ENCODE measurements at regions not wholly inside any gene's neighbourhood (a gene's known extent, or its start where the extent isn't known, plus 50 kb on each side); places are given as distances from the start of the nearest gene placed in this dataset.

DNA sequence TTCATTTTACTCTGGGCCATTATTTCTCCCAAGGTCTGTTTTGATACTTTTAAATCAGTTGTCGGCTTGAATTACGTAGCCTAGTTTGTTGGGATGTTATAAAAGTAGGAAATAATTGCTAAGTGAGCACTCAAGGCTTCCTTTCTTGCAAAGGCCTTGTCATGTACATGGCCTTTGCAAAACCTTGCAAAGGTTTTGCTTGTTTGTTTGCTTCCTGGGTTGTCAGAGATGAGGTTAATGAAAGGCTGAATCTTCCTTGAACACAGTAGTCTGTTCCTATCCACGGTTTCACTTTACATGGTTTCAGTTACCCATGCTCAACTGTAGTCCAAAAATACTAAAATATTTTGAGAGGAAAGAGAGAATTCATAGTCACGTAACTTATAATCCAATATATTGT is 113.5 kb downstream of the NAA11 start:
- Mint-ChIP-seq H3K9me3 (ENCODE audit: insufficient read depth) (no peaks in the 10 kb centered on the region), H3K27ac (no peak overlapping the region), H3K27me3 (ENCODE audit: low read depth) (no peaks in the 10 kb centered on the region), H3K4me3 (no peak overlapping the region), H3K4me1 (ENCODE audit: low read depth) (no peaks in the 10 kb centered on the region), H3K36me3 (ENCODE audit: low read depth) (no peaks in the 10 kb centered on the region)
- ATAC-seq (no peak), DNase-seq (no peak)
- POLR2A ChIA-PET, result no interaction called here
- CTCF ChIA-PET, result no interaction called here

DNA sequence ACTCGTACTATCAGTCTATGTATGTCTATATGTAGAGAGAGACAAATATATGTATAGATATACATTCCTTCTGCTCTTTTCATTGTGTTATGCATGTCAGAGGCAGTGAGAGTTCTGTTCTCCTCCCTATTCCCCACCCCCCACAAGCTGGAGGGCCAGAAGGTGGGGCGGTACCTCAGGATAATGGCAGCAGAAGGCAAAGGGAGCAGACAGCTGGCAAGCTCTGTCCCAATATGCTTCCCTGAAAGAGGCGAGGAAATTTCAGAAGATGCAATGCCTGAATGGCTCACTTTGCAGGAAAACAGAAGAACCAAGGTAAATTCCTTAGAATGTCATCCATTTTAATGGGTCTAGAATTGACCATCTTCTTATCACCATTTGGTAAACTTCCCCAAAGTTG is 114.4 kb downstream of the NAA11 start:
- no peak overlapping the region for H3K27ac Mint-ChIP-seq
- H3K9me3 Mint-ChIP-seq (ENCODE audit: insufficient read depth), result no peaks in the 10 kb centered on the region
- no peaks in the 10 kb centered on the region for H3K4me1 Mint-ChIP-seq (ENCODE audit: low read depth)
- H3K27me3 Mint-ChIP-seq (ENCODE audit: low read depth), result no peaks in the 10 kb centered on the region
- ATAC-seq (no peak), DNase-seq (no peak)
- H3K36me3 Mint-ChIP-seq (ENCODE audit: low read depth), result no peaks in the 10 kb centered on the region
- ChIA-PET CTCF (no interaction called here), POLR2A (no interaction called here)
- no peak overlapping the region for H3K4me3 Mint-ChIP-seq

DNA sequence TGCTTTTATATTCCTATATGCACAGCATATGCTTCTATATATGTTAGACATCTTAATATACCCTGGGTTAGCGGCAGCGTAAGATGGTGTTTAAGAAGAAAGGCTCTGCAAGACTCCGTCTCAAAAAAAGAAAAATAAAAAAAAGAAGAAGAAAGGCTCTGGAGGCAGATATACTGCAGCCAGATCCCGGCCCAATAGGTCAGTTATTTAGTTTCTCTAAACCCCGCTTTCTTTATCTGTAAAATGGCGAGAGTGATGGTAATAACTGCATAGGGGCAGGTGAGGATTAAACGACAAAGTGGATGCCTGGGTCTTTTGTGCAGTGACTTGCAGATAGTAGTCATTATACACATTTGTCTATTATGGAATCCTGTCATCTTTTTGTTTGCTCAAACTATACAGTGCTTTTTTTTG is 115.2 kb downstream of the NAA11 start:
- H3K27ac Mint-ChIP-seq, result no peak overlapping the region
- POLR2A ChIA-PET, result no interaction called here

DNA sequence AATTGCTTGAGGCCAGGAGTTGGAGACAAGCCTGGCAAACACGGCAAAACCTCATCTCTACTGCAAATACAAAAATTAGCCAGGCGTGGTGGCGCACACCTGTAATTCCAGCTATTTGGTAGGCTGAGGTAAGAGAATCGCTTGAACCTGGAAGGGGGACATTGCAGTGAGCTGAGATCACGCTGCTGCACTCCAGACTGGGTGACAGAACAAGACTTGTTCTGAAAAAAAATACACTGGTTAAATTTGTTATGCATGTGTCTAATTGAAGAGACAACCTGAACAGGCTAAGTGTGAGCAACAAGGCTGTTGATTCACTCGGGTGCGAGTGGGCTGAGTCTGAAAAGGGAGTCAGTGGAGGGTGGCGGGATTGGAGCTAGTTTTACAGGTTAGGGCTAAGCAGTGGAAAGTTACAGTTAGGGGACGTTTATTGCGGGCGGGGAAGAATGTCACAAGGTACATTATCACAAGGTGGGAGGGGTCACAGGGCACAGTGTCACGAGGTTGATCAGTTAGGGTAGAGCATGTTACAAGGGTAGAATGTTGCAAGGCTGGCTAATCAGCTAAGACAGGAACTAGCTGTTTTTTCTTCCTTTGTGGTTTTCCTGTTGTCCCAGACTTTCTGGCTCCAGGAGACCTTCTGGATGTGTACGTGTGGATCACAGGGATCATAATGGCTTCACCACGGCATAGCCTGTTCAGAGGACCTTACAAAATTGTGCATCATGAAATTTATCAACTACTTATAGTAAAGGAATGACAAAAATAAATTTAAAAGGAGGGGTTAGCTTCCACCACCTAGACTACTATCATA is 115.8 kb downstream of the NAA11 start:
- no peaks in the 10 kb centered on the region for H3K9me3 Mint-ChIP-seq (ENCODE audit: insufficient read depth)
- no peak overlapping the region for H3K27ac Mint-ChIP-seq
- H3K36me3 Mint-ChIP-seq (ENCODE audit: low read depth), result no peaks in the 10 kb centered on the region
- H3K4me3 Mint-ChIP-seq, result no peak overlapping the region
- ChIA-PET CTCF (no interaction called here), POLR2A (no interaction called here)
- DNase-seq (no peak), ATAC-seq (no peak)
- H3K27me3 Mint-ChIP-seq (ENCODE audit: low read depth), result no peaks in the 10 kb centered on the region
- no peaks in the 10 kb centered on the region for H3K4me1 Mint-ChIP-seq (ENCODE audit: low read depth)

More for the DNA sequence above, 115.2 kb downstream of the NAA11 start:
- Mint-ChIP-seq H3K4me3 (no peak overlapping the region), H3K4me1 (ENCODE audit: low read depth) (no peaks in the 10 kb centered on the region), H3K36me3 (ENCODE audit: low read depth) (no peaks in the 10 kb centered on the region), H3K9me3 (ENCODE audit: insufficient read depth) (no peaks in the 10 kb centered on the region), H3K27me3 (ENCODE audit: low read depth) (no peaks in the 10 kb centered on the region)
- DNase-seq, result no peak
- no peak for ATAC-seq
- CTCF ChIA-PET, result no interaction called here

DNA sequence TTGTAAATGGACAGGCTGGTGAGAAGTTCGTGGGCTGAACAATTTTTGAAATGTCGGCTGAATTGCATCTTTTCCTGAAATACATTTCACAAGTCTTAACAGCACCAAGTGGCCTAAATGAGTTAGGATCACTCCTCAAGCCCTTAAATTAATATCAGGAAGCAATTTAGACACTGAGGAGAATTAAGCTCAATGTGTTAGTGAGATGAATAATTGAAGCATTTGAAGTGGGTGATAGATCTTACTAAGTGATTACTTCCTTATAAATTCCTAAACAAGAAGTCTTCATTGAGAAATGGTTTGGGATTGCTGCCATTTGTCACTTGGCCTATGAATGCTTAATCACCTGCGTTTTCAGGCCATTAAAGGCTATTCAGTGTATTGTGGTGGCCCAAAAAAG is 116.8 kb downstream of the NAA11 start:
- DNase-seq, result no peak
- POLR2A ChIA-PET, result no interaction called here
- CTCF ChIA-PET, result no interaction called here

DNA sequence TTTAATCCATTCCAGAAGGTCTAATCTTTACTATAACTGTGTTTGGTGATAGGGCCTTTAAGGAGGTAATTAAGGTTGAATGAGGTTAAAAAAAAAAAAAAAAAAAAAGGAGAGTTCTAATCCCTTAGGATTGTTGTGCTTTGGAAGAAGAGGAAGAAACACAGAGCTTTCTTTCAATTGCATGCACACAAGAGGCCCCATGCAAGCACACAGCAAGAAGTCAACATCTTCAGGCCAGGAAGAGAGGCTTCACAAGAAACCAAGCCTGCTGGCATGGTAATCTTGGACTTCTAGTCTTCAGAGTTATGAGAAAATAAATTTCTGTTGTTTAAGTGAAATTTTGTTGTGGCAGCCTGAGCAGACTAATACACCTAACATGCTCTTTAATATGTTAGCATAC is 118.6 kb downstream of the NAA11 start:
- no peaks in the 10 kb centered on the region for H3K36me3 Mint-ChIP-seq (ENCODE audit: low read depth)
- CTCF ChIA-PET, result no interaction called here

More for the DNA sequence above, 116.8 kb downstream of the NAA11 start:
- H3K36me3 Mint-ChIP-seq (ENCODE audit: low read depth), result no peaks in the 10 kb centered on the region
- no peaks in the 10 kb centered on the region for H3K4me1 Mint-ChIP-seq (ENCODE audit: low read depth)
- ATAC-seq, result no peak
- no peaks in the 10 kb centered on the region for H3K27me3 Mint-ChIP-seq (ENCODE audit: low read depth)
- no peak overlapping the region for H3K4me3 Mint-ChIP-seq
- H3K27ac Mint-ChIP-seq, result no peak overlapping the region
- no peaks in the 10 kb centered on the region for H3K9me3 Mint-ChIP-seq (ENCODE audit: insufficient read depth)

DNA sequence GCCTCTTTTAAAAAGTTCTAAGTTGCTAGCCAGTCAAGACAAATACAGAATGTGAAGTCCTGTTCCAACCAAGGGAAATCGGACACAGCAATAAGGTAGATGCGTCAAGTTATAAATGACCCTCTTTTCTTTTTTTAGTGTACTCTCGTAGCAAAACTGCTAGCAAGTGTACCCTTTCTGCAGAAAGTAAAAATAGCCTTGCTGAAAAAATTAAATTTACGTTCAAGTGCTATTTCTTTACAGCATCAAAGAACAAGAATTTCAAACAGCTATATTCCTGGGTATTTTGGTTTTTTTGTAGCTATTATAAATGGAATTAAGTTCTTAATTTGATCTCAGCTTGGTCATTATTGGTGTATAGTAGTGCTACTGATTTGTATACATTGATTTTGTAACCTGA is 119.2 kb downstream of the NAA11 start:
- ATAC-seq, result no peak

More for the DNA sequence above, 118.6 kb downstream of the NAA11 start:
- POLR2A ChIA-PET, result no interaction called here
- Mint-ChIP-seq H3K27ac (no peak overlapping the region), H3K4me1 (ENCODE audit: low read depth) (no peaks in the 10 kb centered on the region), H3K4me3 (no peak overlapping the region), H3K27me3 (ENCODE audit: low read depth) (no peaks in the 10 kb centered on the region), H3K9me3 (ENCODE audit: insufficient read depth) (no peaks in the 10 kb centered on the region)
- DNase-seq (no peak), ATAC-seq (no peak)

DNA sequence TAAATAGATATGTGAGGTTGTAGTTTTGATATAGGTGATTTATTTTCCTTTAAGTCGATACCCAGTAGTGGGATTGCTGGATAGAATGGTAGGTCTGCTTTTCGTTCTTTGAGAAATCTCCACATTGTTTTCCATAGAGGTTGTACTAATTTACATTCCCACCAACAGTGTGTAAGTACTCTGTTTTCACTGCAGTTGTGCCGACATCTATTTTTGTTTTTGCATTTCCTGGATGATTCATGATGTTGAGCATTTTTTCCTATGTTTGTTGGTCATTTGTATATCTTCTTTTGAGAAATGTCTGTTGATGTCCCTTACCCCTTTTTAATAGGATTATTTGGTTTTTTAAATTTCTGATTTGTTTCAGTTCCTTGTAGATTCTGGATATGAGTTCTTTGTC is 120.7 kb downstream of the NAA11 start:
- H3K27me3 Mint-ChIP-seq (ENCODE audit: low read depth), result no peaks in the 10 kb centered on the region
- no peak for DNase-seq
- POLR2A ChIA-PET, result no interaction called here
- ATAC-seq, result no peak
- H3K4me1 Mint-ChIP-seq (ENCODE audit: low read depth), result no peaks in the 10 kb centered on the region
- H3K4me3 Mint-ChIP-seq, result no peak overlapping the region
- CTCF ChIA-PET, result no interaction called here
- no peaks in the 10 kb centered on the region for H3K9me3 Mint-ChIP-seq (ENCODE audit: insufficient read depth)
- no peak overlapping the region for H3K27ac Mint-ChIP-seq
- no peaks in the 10 kb centered on the region for H3K36me3 Mint-ChIP-seq (ENCODE audit: low read depth)

More for the DNA sequence above, 119.2 kb downstream of the NAA11 start:
- Mint-ChIP-seq H3K9me3 (ENCODE audit: insufficient read depth) (no peaks in the 10 kb centered on the region), H3K27me3 (ENCODE audit: low read depth) (no peaks in the 10 kb centered on the region), H3K27ac (no peak overlapping the region), H3K4me1 (ENCODE audit: low read depth) (no peaks in the 10 kb centered on the region), H3K36me3 (ENCODE audit: low read depth) (no peaks in the 10 kb centered on the region), H3K4me3 (no peak overlapping the region)
- ChIA-PET CTCF (no interaction called here), POLR2A (no interaction called here)
- DNase-seq, result no peak

DNA sequence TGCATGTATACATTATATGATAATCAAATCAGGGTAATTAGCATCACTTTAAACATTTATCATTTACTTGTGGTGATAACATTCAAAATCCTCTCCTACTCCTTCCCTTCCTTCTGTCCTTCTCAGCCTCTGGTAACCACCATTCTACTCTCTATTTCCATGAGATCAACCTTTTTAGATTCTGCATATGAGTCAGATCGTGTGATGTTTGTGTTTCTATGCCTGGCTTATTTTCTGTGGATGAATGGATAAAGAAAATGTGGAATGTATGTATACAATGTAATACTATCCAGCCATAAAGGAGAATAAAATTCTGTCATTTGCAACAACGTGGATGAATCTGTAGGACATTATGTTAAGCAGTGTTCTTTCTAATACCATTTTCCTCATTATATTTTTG is 123.9 kb downstream of the NAA11 start:
- no peaks in the 10 kb centered on the region for H3K27me3 Mint-ChIP-seq (ENCODE audit: low read depth)
- no peak overlapping the region for H3K4me3 Mint-ChIP-seq
- H3K36me3 Mint-ChIP-seq (ENCODE audit: low read depth), result no peaks in the 10 kb centered on the region
- H3K27ac Mint-ChIP-seq, result no peak overlapping the region
- DNase-seq, result no peak
- CTCF ChIA-PET, result no interaction called here
- no peaks in the 10 kb centered on the region for H3K4me1 Mint-ChIP-seq (ENCODE audit: low read depth)
- POLR2A ChIA-PET, result no interaction called here
- no peaks in the 10 kb centered on the region for H3K9me3 Mint-ChIP-seq (ENCODE audit: insufficient read depth)
- no peak for ATAC-seq

DNA sequence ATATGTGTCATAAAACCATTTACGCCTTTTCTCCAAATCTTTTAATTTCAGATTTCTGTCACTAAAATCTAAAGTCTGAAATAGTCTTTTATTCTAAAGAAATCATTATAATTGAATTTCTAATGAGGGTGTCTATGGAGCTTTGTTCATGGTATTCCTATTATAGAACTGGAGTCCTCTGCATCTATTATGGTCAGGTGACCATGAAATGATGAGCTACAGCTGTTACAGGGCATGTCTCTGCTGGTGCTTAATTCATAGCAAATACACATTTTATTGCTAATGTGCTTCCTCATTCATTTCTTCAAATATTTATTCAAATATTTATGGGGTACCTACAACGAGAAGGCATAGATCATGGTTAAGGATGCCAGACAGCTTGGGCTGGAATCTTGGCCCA is 126.1 kb downstream of the NAA11 start:
- Mint-ChIP-seq H3K4me1 (ENCODE audit: low read depth) (no peaks in the 10 kb centered on the region), H3K4me3 (no peak overlapping the region), H3K36me3 (ENCODE audit: low read depth) (no peaks in the 10 kb centered on the region), H3K9me3 (ENCODE audit: insufficient read depth) (no peaks in the 10 kb centered on the region), H3K27me3 (ENCODE audit: low read depth) (no peaks in the 10 kb centered on the region), H3K27ac (no peak overlapping the region)
- ATAC-seq (no peak), DNase-seq (no peak)
- ChIA-PET CTCF (no interaction called here), POLR2A (no interaction called here)

DNA sequence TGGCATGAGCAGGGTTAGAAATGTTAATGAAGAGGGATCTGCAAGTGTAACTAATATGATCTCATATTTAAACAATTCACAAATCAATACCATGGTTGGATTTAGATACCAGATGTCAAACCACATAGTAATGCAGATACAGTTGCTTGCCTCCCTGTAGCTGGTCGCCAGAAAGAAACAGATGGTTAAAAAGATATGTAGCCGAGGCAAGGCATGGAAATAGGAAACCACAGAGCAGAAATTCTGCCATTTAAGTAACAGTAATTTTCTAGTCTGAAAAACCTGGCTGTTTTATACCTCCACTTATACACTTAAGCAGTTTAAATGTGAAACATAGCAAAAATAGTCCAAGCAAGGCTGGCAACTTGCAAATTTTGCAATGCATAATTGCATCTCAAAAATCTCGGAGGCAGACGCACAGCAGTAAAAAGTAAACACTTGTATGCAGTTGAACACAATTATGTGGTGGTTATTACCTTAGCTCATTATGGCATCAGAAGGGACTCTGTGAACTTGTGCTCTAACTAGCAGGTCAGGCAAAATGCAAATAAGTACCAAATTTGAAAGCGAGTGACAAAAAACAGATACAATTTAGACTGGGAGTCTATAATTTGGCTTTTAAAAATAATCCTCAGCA is 126.8 kb downstream of the NAA11 start:
- H3K9me3 Mint-ChIP-seq (ENCODE audit: insufficient read depth), result no peaks in the 10 kb centered on the region
- no peak overlapping the region for H3K4me3 Mint-ChIP-seq
- H3K27me3 Mint-ChIP-seq (ENCODE audit: low read depth), result no peaks in the 10 kb centered on the region
- DNase-seq (no peak), ATAC-seq (no peak)
- H3K36me3 Mint-ChIP-seq (ENCODE audit: low read depth), result no peaks in the 10 kb centered on the region
- CTCF ChIA-PET, result no interaction called here
- POLR2A ChIA-PET, result no interaction called here
- no peaks in the 10 kb centered on the region for H3K4me1 Mint-ChIP-seq (ENCODE audit: low read depth)
- no peak overlapping the region for H3K27ac Mint-ChIP-seq

DNA sequence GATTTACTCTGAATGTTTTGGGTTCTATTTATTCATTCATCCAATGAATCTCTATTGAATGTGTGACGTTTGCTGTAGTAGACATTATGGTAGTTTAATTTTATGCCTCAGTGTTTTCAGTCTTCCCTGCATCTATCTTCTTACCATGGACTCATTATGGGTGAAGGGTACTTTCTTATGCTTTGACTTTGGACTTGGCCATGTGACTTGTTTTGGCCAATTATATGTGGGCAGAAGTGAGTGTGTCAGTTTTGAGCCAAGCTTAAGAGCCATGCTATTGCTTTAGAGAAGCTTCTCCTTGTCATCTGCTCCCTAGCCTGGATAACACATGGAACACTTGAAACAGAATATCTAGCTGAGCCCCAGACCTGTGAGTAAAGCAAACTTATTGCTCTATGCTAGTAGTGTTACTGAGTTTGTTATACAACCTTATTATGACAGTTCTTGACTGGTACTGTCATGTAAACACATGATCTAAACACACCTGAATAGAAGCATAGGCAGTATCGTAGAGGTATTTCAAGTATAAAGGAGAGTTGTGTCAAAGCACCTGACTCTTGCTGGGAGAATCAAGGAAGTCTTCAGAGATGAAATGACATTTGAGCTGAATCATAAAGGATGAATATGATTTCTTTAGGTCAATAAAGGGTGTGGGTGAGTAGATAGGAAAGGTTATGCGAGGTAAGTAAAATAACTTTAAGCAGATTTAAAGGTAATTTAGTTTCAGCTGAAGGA is 128.4 kb downstream of the NAA11 start:
- Mint-ChIP-seq H3K9me3 (ENCODE audit: insufficient read depth) (no peaks in the 10 kb centered on the region), H3K36me3 (ENCODE audit: low read depth) (no peaks in the 10 kb centered on the region)
- no peak for DNase-seq

More for the DNA sequence above, 128.4 kb downstream of the NAA11 start:
- ChIA-PET CTCF (no interaction called here), POLR2A (no interaction called here)
- Mint-ChIP-seq H3K27ac (no peak overlapping the region), H3K4me1 (ENCODE audit: low read depth) (no peaks in the 10 kb centered on the region), H3K27me3 (ENCODE audit: low read depth) (no peaks in the 10 kb centered on the region), H3K4me3 (no peak overlapping the region)
- no peak for ATAC-seq

All from activated CD8-positive, alpha-beta T cell treated with anti-CD3 and anti-CD28 coated beads, Interleukin-2, amount 10 ng/mL, durations not matched to agents 7 days and 5 days (primary cell).